Neural cell (in vitro differentiated cells): ENCODE measurements at regions not wholly inside any gene's neighbourhood (a gene's known extent, or its start where the extent isn't known, plus 50 kb on each side); places are given as distances from the start of the nearest gene placed in this dataset.

Source experiments
- CTCF ChIP-seq: fragments of 450-650 bp; IDR thresholded peaks from 2 replicates; pipeline ENCODE4 v1.5.1; 2014; ENCODE audit warnings: antibody characterized with exemption, mild to moderate bottlenecking, moderate library complexity; ENCODE audit not compliant: poor library complexity, severe bottlenecking
- EZH2 ChIP-seq: fragments of 200-600, 300-800 bp; shearing (Covaris generic), sonication (generic); IDR thresholded peaks from 2 replicates; pipeline ENCODE4 v1.6.1; 2014; ENCODE audit warnings: antibody characterized with exemption, low read length, borderline replicate concordance, mild to moderate bottlenecking; ENCODE audit not compliant: insufficient read depth, poor library complexity, severe bottlenecking
- POLR2AphosphoS5 ChIP-seq: IDR thresholded peaks from 2 replicates; pipeline ENCODE4 v1.6.1; 2012
- SMC3 ChIP-seq: fragments of 450-650 bp; conservative IDR thresholded peaks from 2 replicates; pipeline ENCODE4 v1.6.1; 2014; ENCODE audit warnings: antibody characterized with exemption, mild to moderate bottlenecking, moderate library complexity; ENCODE audit not compliant: poor library complexity

- no peak for TF ChIP-seq POLR2AphosphoS5
- no peak for TF ChIP-seq CTCF
- no peak for TF ChIP-seq EZH2
- no peak for TF ChIP-seq SMC3
Measured at GRCh38 chr3:96410006-96410730, 404.2 kb upstream of the EPHA6 start.
